Liver (tissue), 2 donors: ENCODE measurements at regions not wholly inside any gene's neighbourhood (a gene's known extent, or its start where the extent isn't known, plus 50 kb on each side); places are given as distances from the start of the nearest gene placed in this dataset.

Experiments
- CTCF ChIP-seq: fragments of 150-350 bp; IDR thresholded peaks from 2 replicates; pipeline ENCODE4 v1.5.1; 2017; ENCODE audit warnings: improper control_type of control experiment, low read depth, low read length; ENCODE audit not compliant: missing input control
- MAX ChIP-seq: IDR thresholded peaks from 2 replicates; pipeline ENCODE4 v1.6.1; 2016; ENCODE audit warnings: antibody characterized with exemption
- donor health status: healthy.

GRCh38 chr16:76729525-76729924 lies 452.3 kb downstream of the CNTNAP4 start:
- TF ChIP-seq MAX (no peak), CTCF (no peak)
